ENCODE measurements at regions not wholly inside any gene's neighbourhood (a gene's known extent, or its start where the extent isn't known, plus 50 kb on each side); places are given as distances from the start of the nearest gene placed in this dataset.

DNA sequence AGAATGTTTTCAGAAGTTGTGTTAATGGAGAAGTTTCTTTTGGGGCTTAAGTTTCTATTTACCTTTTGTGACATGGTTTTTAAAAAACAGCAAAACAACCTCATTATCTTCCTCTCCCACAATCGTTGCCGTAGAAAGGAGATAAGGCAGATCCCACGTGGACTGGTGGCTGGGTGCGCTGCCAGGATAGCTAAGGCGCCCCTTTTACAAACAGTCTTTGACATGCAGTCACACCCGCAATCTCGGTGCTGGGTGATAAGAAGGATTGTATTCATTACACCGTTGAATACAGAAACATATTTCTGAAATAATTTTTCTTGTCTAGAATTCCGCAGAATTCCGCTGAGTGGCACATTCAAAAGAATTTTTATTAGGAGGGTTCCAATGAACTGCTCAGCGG lies 271.1 kb downstream of the UQCRFS1 start:
- no peak overlapping the region for H3K4me3 ChIP-seq (ENCODE audit: low read depth, low read length)
- no peak for TF ChIP-seq CTCF (IDR thresholded peaks at IDR 0.05; ENCODE audit: low read depth, low read length, missing control alignments)
- DNase-seq (ENCODE audit: low read depth), result no peak

DNA sequence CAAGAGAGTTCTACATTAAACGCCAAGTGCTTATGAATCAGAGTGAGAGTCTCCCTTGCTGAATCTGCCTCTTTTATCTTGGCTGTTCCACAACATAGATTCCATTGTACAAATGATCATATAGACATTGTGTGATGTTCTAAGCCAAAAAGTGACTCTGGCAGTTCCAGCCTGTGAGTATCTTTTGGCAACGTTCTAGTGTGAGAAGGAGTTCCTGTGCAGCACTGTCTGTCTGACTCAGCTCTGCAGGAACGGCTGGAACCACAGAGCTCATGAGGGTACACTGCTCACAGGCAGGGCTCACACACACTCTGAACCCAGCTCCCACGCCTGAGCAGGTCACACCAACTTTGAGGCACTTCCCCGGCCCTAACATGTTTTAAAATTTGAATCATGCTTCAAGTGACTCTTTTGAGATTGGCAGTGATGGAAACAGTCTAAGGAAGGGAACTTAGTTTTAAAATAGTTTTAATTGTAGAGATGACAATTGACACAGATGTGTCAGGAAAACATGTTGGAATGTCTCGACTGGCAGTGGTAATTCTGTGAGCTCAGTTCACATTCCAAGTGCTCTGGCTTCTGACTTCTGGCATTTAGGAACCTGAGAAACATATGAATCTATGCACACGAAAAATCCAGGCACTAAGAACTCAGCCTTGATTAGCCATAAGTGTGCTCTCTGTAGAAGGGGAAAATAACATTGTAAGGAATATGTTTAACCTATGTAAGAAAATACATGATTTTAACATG lies 272.0 kb downstream of the UQCRFS1 start:
- no peak for DNase-seq (ENCODE audit: low read depth)
- H3K4me3 ChIP-seq (ENCODE audit: low read depth, low read length), result no peak overlapping the region
- no peak for TF ChIP-seq CTCF (IDR thresholded peaks at IDR 0.05; ENCODE audit: low read depth, low read length, missing control alignments)

DNA sequence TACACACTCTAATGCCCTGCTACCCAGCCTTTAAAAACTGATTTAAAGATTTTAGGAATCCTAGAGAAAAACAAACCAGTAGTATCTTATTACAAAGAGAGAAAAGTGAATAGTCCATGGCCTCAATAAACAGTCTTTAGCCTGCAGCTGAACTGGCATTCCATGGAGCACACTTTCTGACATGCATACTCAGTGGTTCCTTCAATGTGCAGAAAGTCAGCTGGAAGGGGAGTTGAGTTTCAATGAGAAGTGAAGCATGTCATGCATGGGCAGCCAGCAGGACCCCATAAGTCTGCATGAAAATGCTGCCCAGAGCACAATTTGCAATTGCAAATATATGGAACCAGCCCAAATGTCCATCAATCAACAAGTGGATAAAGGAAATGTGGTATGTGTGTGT lies 273.7 kb downstream of the UQCRFS1 start:
- TF ChIP-seq CTCF (IDR thresholded peaks at IDR 0.05; ENCODE audit: low read depth, low read length, missing control alignments), result no peak
- DNase-seq (ENCODE audit: low read depth), result no peak
- no peak overlapping the region for H3K4me3 ChIP-seq (ENCODE audit: low read depth, low read length)

DNA sequence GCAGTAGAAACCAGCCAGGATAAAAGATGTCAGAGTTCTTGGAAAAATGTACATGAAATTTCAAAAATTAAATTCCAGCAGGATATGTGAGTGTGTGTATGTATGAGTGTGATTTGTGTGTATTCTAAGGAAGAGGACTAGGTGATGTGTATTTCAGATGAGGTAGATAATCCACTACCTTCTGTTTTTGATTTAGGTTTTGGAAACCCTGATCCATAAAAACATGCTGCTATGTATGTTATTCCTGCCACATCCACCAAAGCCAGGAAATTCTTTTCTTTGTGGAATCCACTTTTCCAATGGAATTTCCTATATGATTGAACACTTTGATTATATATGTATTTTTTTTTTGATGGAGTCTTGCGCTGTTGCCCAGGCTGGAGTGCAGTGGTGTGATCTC lies 276.9 kb downstream of the UQCRFS1 start:
- no peak for DNase-seq (ENCODE audit: low read depth)
- no peak overlapping the region for H3K4me3 ChIP-seq (ENCODE audit: low read depth, low read length)
- no peak for TF ChIP-seq CTCF (IDR thresholded peaks at IDR 0.05; ENCODE audit: low read depth, low read length, missing control alignments)

DNA sequence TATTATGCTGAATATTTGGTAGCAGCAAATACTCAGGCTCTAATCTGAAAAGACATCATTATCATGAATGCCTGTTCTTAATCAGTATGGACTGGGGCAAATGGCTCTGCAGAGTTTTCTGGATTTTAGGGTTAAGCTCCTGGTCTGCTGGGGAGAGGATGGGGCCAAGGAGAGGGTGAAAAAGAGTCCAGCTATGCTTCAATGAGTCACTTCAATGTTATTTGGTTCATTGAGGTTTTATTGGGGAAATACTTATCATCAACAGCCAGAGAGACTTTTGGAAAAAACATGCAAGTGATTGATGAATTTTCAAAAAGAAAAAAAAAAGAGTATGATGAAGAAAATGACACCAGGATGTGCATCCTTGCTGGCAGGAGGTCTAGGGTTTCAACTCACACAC lies 278.3 kb downstream of the UQCRFS1 start:
- DNase-seq (ENCODE audit: low read depth), result no peak
- TF ChIP-seq CTCF (IDR thresholded peaks at IDR 0.05; ENCODE audit: low read depth, low read length, missing control alignments), result no peak
- no peak overlapping the region for H3K4me3 ChIP-seq (ENCODE audit: low read depth, low read length)

DNA sequence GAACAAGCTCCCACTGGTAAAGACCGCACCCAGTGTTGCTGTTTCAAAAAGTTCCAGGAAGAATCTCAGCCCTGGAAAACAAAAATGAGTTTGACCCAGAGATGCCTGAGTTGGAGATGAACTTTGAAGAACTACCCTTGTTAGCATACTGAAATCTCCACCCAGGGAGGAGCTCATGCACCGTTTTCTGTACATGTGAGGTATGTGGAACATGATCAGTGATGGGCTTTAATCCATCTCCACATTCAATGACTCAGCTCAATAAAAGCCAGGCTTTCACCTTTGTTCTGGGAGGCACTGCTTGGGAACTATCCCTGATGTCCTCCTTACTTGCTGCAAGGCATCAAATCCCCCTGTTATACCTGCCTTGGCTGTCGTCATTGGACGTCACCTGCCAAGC lies 279.9 kb downstream of the UQCRFS1 start:
- no peak for TF ChIP-seq CTCF (IDR thresholded peaks at IDR 0.05; ENCODE audit: low read depth, low read length, missing control alignments)
- H3K4me3 ChIP-seq (ENCODE audit: low read depth, low read length), result no peak overlapping the region
- DNase-seq (ENCODE audit: low read depth), result no peak

DNA sequence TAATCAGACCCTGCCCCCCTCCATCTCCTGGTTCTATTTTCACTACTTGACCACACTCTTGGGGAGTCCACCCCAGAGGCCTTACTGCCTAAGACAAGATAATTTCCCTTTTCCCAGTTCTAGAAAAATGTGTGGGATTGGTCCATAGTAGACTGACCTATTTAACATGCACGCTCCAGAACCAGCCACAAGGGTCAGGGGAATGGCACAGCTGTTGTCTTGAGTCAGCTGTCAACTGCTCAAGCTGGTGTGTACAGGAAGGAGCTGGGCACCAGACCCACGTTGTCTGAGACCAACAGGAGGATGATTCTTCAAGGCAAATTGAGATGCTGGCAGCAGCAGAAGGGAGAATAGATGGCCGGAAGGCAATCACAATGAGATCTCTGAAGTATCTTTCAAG lies 280.5 kb downstream of the UQCRFS1 start:
- no peak for TF ChIP-seq CTCF (IDR thresholded peaks at IDR 0.05; ENCODE audit: low read depth, low read length, missing control alignments)
- no peak for DNase-seq (ENCODE audit: low read depth)
- H3K4me3 ChIP-seq (ENCODE audit: low read depth, low read length), result no peak overlapping the region
